ENCODE measurements at regions not wholly inside any gene's neighbourhood (a gene's known extent, or its start where the extent isn't known, plus 50 kb on each side); places are given as distances from the start of the nearest gene placed in this dataset.

DNA sequence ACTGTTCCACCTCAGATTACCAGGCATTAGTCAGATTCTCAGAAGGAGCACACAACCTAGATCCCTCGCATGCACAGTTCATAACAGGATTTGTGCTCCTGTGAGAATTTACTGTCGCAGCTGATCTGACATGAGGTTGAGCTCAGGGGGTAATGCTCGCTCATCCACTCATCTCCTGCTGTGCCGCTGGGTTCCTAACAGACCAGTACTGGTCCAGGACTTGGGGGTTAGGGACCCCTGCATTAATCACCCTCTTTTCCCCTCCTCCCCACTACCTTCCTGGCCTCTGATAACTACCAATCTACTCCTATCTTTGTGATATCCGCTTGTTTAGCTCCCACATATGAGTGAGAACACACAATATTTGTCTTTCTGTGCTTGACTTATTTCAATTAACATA lies 83.5 kb upstream of the FSHB start:
- 84 to 87% (median 86%) methylated on average over 5 of the region's 5 CpGs for WGBS, 3 donors
- DNase-seq (no peak), ATAC-seq (no peak)
- intact Hi-C loops (cut with DNase I), result no loop called here
- Histone ChIP-seq H3K36me3 (ENCODE audit: insufficient read depth in 1 of 2, low read depth in 1 of 2) (no peaks in the 10 kb centered on the region), H3K27me3 (ENCODE audit: insufficient read depth in 3 of 3, low read length in 2 of 3) (peaks cover 0 to 4% (median 0%) of the 10 kb centered on the region in 3 donors), H3K4me1 (no peaks in the 10 kb centered on the region), H3K4me3 (no peak overlapping the region), H3K9me3 (no peaks in the 10 kb centered on the region), H3K27ac (no peak overlapping the region)
- TF ChIP-seq, protein P1, sequence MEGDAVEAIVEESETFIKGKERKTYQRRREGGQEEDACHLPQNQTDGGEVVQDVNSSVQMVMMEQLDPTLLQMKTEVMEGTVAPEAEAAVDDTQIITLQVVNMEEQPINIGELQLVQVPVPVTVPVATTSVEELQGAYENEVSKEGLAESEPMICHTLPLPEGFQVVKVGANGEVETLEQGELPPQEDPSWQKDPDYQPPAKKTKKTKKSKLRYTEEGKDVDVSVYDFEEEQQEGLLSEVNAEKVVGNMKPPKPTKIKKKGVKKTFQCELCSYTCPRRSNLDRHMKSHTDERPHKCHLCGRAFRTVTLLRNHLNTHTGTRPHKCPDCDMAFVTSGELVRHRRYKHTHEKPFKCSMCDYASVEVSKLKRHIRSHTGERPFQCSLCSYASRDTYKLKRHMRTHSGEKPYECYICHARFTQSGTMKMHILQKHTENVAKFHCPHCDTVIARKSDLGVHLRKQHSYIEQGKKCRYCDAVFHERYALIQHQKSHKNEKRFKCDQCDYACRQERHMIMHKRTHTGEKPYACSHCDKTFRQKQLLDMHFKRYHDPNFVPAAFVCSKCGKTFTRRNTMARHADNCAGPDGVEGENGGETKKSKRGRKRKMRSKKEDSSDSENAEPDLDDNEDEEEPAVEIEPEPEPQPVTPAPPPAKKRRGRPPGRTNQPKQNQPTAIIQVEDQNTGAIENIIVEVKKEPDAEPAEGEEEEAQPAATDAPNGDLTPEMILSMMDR (IDR thresholded peaks at IDR 0.05), result no peak

DNA sequence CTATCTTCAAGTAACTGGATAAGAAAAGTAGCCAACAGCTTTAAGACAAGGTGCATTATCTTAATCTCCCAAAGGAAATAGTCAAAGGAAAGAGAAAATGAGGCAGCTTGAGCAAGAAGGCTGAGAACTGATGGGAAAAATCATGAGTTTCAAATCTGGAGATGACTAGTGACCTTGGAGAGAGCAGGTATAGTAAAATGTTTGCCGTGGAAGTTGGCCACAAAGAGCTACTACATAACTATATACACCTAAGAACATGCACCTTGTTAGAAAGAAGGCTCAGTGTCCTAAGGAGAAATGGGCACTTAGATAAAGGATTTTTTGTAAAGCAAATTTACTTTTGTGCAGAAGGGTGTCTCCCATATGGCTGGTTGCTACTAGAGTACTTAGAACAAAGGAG lies 80.8 kb upstream of the FSHB start:
- no peaks in the 10 kb centered on the region for H3K9me3 ChIP-seq
- no peak overlapping the region for H3K27ac ChIP-seq
- no peak for DNase-seq
- no peaks in the 10 kb centered on the region for H3K27me3 ChIP-seq (ENCODE audit: insufficient read depth in 3 of 3, low read length in 2 of 3)
- TF ChIP-seq, protein P1 (IDR thresholded peaks at IDR 0.05), result no peak
- no peak overlapping the region for H3K4me3 ChIP-seq
- ATAC-seq, result no peak
- no peaks in the 10 kb centered on the region for H3K4me1 ChIP-seq
- H3K36me3 ChIP-seq (ENCODE audit: insufficient read depth in 1 of 2, low read depth in 1 of 2), result no peaks in the 10 kb centered on the region
- intact Hi-C loops (cut with DNase I), result no loop called here
- WGBS, 3 donors, result 54 to 85% (median 85%) methylated on average over 1 of the region's 1 CpG

DNA sequence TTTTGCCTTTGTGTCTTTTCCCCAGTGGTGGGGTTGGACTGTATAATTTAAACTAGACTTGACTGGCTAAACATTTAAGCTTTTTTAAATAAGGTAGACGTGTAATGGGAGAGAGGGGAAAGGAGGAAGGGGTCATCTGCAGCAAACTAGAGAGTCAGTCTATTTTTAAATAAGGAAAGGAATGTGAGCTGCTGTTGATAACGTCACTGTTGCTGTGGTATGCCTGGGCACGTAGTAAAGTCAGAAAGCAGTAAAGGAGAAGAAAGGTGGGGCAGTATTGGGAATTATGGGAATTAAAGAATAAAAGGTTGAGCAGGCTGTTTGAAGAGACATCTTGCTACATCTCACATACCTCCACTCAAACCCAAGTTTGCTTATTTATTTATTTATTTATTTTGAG lies 80.4 kb upstream of the FSHB start:
- no peaks in the 10 kb centered on the region for H3K4me1 ChIP-seq
- no peak for ATAC-seq
- no peak for DNase-seq
- H3K27me3 ChIP-seq (ENCODE audit: insufficient read depth in 3 of 3, low read length in 2 of 3), result no peaks in the 10 kb centered on the region
- intact Hi-C loops (cut with DNase I), result no loop called here
- H3K9me3 ChIP-seq, result no peaks in the 10 kb centered on the region
- TF ChIP-seq, protein P1 (IDR thresholded peaks at IDR 0.05), result no peak
- WGBS, 3 donors, result 16 to 34% (median 20%) methylated on average over 3 of the region's 3 CpGs
- no peak overlapping the region for H3K27ac ChIP-seq
- H3K36me3 ChIP-seq (ENCODE audit: insufficient read depth in 1 of 2, low read depth in 1 of 2), result no peaks in the 10 kb centered on the region
- H3K4me3 ChIP-seq, result no peak overlapping the region

DNA sequence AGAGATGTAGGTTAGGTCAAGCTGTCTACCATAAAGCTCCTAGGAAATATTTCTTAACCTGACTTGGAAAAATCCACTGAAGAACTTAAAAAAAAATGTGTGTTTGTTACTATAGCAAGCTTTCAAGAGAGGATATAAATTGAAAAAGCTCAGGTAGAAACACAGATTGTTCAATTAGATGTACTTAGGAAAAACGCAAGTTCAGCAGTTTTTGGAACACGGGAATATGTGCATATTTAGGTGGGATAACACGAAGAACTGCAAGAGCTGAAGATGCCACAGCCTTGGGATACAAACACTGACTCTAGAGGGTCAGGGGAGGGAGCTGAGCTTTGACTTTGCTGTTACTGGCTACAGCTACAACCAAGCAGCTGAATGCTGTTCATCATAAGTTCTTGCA lies 77.8 kb upstream of the FSHB start:
- no peaks in the 10 kb centered on the region for H3K9me3 ChIP-seq
- DNase-seq (no peak), ATAC-seq (no peak)
- TF ChIP-seq, protein P1 (IDR thresholded peaks at IDR 0.05), result no peak
- no peaks in the 10 kb centered on the region for H3K27me3 ChIP-seq (ENCODE audit: insufficient read depth in 3 of 3, low read length in 2 of 3)
- intact Hi-C loops (cut with DNase I), result no loop called here
- WGBS, 3 donors, result 76 to 88% (median 83%) methylated on average over 3 of the region's 3 CpGs
- no peak overlapping the region for H3K27ac ChIP-seq
- H3K36me3 ChIP-seq (ENCODE audit: insufficient read depth in 1 of 2, low read depth in 1 of 2), result no peaks in the 10 kb centered on the region
- no peak overlapping the region for H3K4me3 ChIP-seq
- no peaks in the 10 kb centered on the region for H3K4me1 ChIP-seq

DNA sequence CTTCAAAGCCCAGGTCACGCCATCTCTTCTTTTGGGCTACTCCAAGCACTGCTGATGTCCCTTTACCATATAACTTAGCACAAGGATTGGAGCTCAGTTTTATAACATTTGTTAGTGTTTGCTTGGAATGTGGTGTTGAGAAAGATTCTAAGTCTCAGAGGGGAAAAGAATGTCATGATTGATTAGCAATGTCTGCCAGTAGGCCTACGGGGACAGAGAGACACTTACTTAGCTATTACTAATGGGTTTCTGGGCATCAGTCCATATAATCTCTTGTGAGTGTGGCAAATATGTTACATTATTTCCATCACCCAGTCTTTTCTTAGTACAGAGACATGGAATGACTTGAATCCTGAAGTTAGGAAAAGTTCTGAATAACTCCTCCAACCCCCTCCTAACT lies 75.4 kb upstream of the FSHB start:
- intact Hi-C loops (cut with DNase I), result no loop called here
- TF ChIP-seq, protein P1 (IDR thresholded peaks at IDR 0.05), result no peak
- H3K4me1 ChIP-seq, result no peaks in the 10 kb centered on the region
- H3K27me3 ChIP-seq (ENCODE audit: insufficient read depth in 3 of 3, low read length in 2 of 3), result no peaks in the 10 kb centered on the region
- 55 to 71% (median 70%) methylated on average over 2 of the region's 2 CpGs for WGBS, 3 donors
- DNase-seq (no peak), ATAC-seq (no peak)
- no peak overlapping the region for H3K27ac ChIP-seq
- H3K9me3 ChIP-seq, result no peaks in the 10 kb centered on the region
- no peak overlapping the region for H3K4me3 ChIP-seq
- no peaks in the 10 kb centered on the region for H3K36me3 ChIP-seq (ENCODE audit: insufficient read depth in 1 of 2, low read depth in 1 of 2)

Measured in psoas muscle (tissue), 7 donors.